AG09309 (cell line): ENCODE measurements at regions not wholly inside any gene's neighbourhood (a gene's known extent, or its start where the extent isn't known, plus 50 kb on each side); places are given as distances from the start of the nearest gene placed in this dataset.

ENCODE experiments used
- DNase-seq: peaks from one replicate; pipeline ENCODE4 v3.0.0-alpha.2; 2010; ENCODE audit warnings: low read depth
- H3K4me3 ChIP-seq: 2 replicates; pipeline ENCODE4 v1.5.1; 2011; ENCODE audit warnings: mild to moderate bottlenecking, low read depth, low read length, moderate library complexity; ENCODE audit not compliant: control insufficient read depth
- CTCF ChIP-seq: IDR thresholded peaks from 2 replicates; pipeline ENCODE4 v1.5.1; 2011; ENCODE audit warnings: mild to moderate bottlenecking, low read depth, low read length, inconsistent platforms; ENCODE audit not compliant: insufficient read depth, control insufficient read depth; ENCODE audit errors: missing control alignments

- no peak for TF ChIP-seq CTCF
Observed at GRCh38 chr16:73199214-73199613, 151.3 kb upstream of the ZFHX3 start.

GRCh38 chr16:73198481-73198880 lies 150.6 kb upstream of the ZFHX3 start:
- no peak for DNase-seq
- no peak for TF ChIP-seq CTCF
- H3K4me3 ChIP-seq: no peak overlapping the region

More at GRCh38 chr16:73199214-73199613, 151.3 kb upstream of the ZFHX3 start:
- no peak overlapping the region for H3K4me3 ChIP-seq
- no peak for DNase-seq

GRCh38 chr16:73197598-73197997 lies 149.7 kb upstream of the ZFHX3 start:
- DNase-seq: no peak
- no peak overlapping the region for H3K4me3 ChIP-seq
- TF ChIP-seq CTCF: no peak

- no peak for DNase-seq
- peak; percentile 60 for TF ChIP-seq CTCF
- no peak overlapping the region for H3K4me3 ChIP-seq
Observed at GRCh38 chr16:73196670-73197069, 148.7 kb upstream of the ZFHX3 start.

- DNase-seq: no peak
- TF ChIP-seq CTCF: no peak
- no peak overlapping the region for H3K4me3 ChIP-seq
Observed at GRCh38 chr16:73193464-73193863, 145.5 kb upstream of the ZFHX3 start.

GRCh38 chr16:73192232-73192894 lies 144.4 kb upstream of the ZFHX3 start:
- H3K4me3 ChIP-seq: no peak overlapping the region
- peak; percentile 84 for DNase-seq
- TF ChIP-seq CTCF: no peak

- no peak for DNase-seq
- TF ChIP-seq CTCF: no peak
- H3K4me3 ChIP-seq: no peak overlapping the region
Observed at GRCh38 chr16:73191660-73192046, 143.7 kb upstream of the ZFHX3 start.
